CD14-positive monocyte (primary cell): ENCODE measurements at regions not wholly inside any gene's neighbourhood (a gene's known extent, or its start where the extent isn't known, plus 50 kb on each side); places are given as distances from the start of the nearest gene placed in this dataset.

Source experiments
- DNase-seq, 3 donors: peaks; one replicate each; pipeline ENCODE4 v3.0.0-alpha.2; 2011 to 2022
- H2AFZ ChIP-seq: 2 replicates; pipeline ENCODE4 v1.6.0; 2012; ENCODE audit warnings: mild to moderate bottlenecking, low read depth, low read length, inconsistent platforms; ENCODE audit not compliant: insufficient read depth, poor library complexity, severe bottlenecking
- H3K27ac ChIP-seq, 2 donors: 1 replicate in 1 of 2; 2 replicates in 1 of 2; pipeline ENCODE4 v1.5.1; 2012 to 2013; ENCODE audit warnings: low read length in 2 of 2, control low read depth in 1 of 2, inconsistent platforms in 1 of 2, low read depth in 1 of 2, mild to moderate bottlenecking in 1 of 2
- H3K27me3 ChIP-seq, 2 donors: one replicate each; pipeline versions ENCODE4 v1.6.0 to v1.6.1; 2011 to 2013; ENCODE audit warnings: low read length in 2 of 2; ENCODE audit not compliant: control insufficient read depth in 2 of 2, insufficient read depth in 2 of 2
- H3K36me3 ChIP-seq, 2 donors: replicated peaks in 1 of 2; 1 replicate in 1 of 2; 2 replicates in 1 of 2; pipeline versions ENCODE4 v1.5.1 to v1.6.1; 2012 to 2013; ENCODE audit warnings: low read length in 2 of 2, control low read depth in 1 of 2, inconsistent platforms in 1 of 2, mild to moderate bottlenecking in 1 of 2; ENCODE audit not compliant: insufficient read depth in 2 of 2, control insufficient read depth in 1 of 2
- H3K4me1 ChIP-seq, 2 donors: 1 replicate in 1 of 2; 2 replicates in 1 of 2; pipeline versions ENCODE4 v1.5.1 to v1.6.1; 2012 to 2013; ENCODE audit warnings: low read length in 2 of 2, control low read depth in 1 of 2, inconsistent platforms in 1 of 2, mild to moderate bottlenecking in 1 of 2, moderate library complexity in 1 of 2; ENCODE audit not compliant: insufficient read depth in 2 of 2, control insufficient read depth in 1 of 2
- H3K4me2 ChIP-seq: replicated peaks from 2 replicates; pipeline ENCODE3; 2012; ENCODE audit warnings: low read length, moderate library complexity, mild to moderate bottlenecking; ENCODE audit not compliant: poor library complexity, severe bottlenecking; ENCODE audit errors: extremely low read depth
- H3K4me3 ChIP-seq, 3 experiments: fragments of 200-600 bp in 1 of 3; sonication (generic) in 1 of 3; replicated peaks in 1 of 3; 1 replicate in 2 of 3; 2 replicates in 1 of 3; pipeline ENCODE4 v1.5.1; 2011 to 2013; ENCODE audit warnings: low read length in 3 of 3, mild to moderate bottlenecking in 3 of 3, control low read depth in 2 of 3, low read depth in 2 of 3, inconsistent platforms in 1 of 3, moderate library complexity in 1 of 3
- H3K79me2 ChIP-seq: 2 replicates; pipeline ENCODE4 v1.6.0; 2012; ENCODE audit warnings: mild to moderate bottlenecking, control low read depth, inconsistent platforms, low read length, moderate library complexity; ENCODE audit not compliant: insufficient read depth
- H3K9ac ChIP-seq: 2 replicates; pipeline ENCODE4 v1.6.0; 2017; ENCODE audit warnings: low read length, mild to moderate bottlenecking; ENCODE audit not compliant: insufficient read depth, poor library complexity, severe bottlenecking
- H3K9me3 ChIP-seq, 2 donors: replicated peaks in 1 of 2; 1 replicate in 1 of 2; 2 replicates in 1 of 2; pipeline versions ENCODE4 v1.5.1 to v1.6.1; 2012 to 2013; ENCODE audit warnings: low read length in 2 of 2, control low read depth in 1 of 2; ENCODE audit not compliant: control insufficient read depth in 1 of 2, insufficient read depth in 1 of 2
- H4K20me1 ChIP-seq: 2 replicates; pipeline ENCODE4 v1.6.0; 2012; ENCODE audit warnings: mild to moderate bottlenecking, low read length, control low read depth, moderate library complexity; ENCODE audit not compliant: insufficient read depth
- H3K27ac Mint-ChIP-seq, 7 donors: one replicate each; pipeline ENCODE4 v1.8.0; 2020; ENCODE audit warnings: mild to moderate bottlenecking in 7 of 7, mixed read lengths in 7 of 7, moderate library complexity in 6 of 7, inconsistent platforms in 2 of 7
- H3K27me3 Mint-ChIP-seq, 3 donors: one replicate each; pipeline ENCODE4 v1.8.0; 2021 to 2022; ENCODE audit warnings: low read depth in 3 of 3, mild to moderate bottlenecking in 3 of 3, mixed read lengths in 3 of 3, moderate library complexity in 3 of 3, inconsistent platforms in 1 of 3
- H3K36me3 Mint-ChIP-seq, 2 donors: one replicate each; pipeline ENCODE4 v1.8.0; 2020; ENCODE audit warnings: mixed read lengths in 2 of 2, inconsistent platforms in 1 of 2, mild to moderate bottlenecking in 1 of 2
- H3K4me1 Mint-ChIP-seq: one replicate; pipeline ENCODE4 v1.8.0; 2020; ENCODE audit warnings: mild to moderate bottlenecking, mixed read lengths
- H3K4me3 Mint-ChIP-seq, 2 donors: one replicate each; pipeline ENCODE4 v1.8.0; 2020; ENCODE audit warnings: mild to moderate bottlenecking in 2 of 2, mixed read lengths in 2 of 2, moderate library complexity in 1 of 2
- H3K9me3 Mint-ChIP-seq, 7 donors: one replicate each; pipeline ENCODE4 v1.8.0; 2020 to 2022; ENCODE audit warnings: mixed read lengths in 7 of 7, mild to moderate bottlenecking in 6 of 7, moderate library complexity in 6 of 7, inconsistent platforms in 2 of 7
- WGBS: methylation state at CpG from one replicate; pipeline ENCODE4 v1.1.5; 2013; ENCODE audit warnings: missing lambda C conversion rate; ENCODE audit not compliant: insufficient coverage; 5-methylcytosine and 5-hydroxymethylcytosine counted together
- intact Hi-C, 2 donors: fragments of 100-400 bp; cut with micrococcal nuclease; formaldehyde crosslinking; loops; one replicate each; pipeline versions ENCODE4 v1.15.0 to v1.15.1; 2023
- TF ChIP-seq, protein P1 (sequence below): fragments of 200-600 bp; IDR thresholded peaks from one replicate; pipeline ENCODE4 v1.8.0; 2022; ENCODE audit warnings: antibody characterized with exemption, mild to moderate bottlenecking

DNA sequence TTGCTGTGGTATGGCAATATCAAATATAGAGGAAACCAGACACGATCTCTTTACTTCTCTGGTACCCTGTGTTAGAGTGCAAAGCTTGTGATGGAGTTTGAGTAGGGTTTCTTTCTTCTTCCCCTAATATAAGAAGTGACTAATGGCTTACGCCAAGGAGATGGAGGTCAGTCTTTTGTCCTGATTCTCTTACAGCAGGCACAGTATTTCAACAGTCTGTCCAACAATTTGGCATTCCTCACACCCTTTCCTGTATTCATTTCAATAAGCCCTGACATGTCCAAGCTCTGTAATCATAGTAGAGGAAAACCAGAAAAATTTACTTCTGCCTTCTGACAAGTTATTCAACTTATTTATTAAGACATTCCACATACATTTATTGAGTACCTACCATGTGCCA, 546.2 kb downstream of the TMEM135 start:
- Histone ChIP-seq H3K36me3 (no peaks in the 10 kb centered on the region), H3K27me3 (no peaks in the 10 kb centered on the region), H3K9ac (no peak overlapping the region), H2AFZ (no peak overlapping the region), H3K27ac (no peak overlapping the region), H3K4me3 (no peak overlapping the region), H4K20me1 (no peaks in the 10 kb centered on the region), H3K4me2 (no peak overlapping the region), H3K79me2 (no peaks in the 10 kb centered on the region), H3K4me1 (no peaks in the 10 kb centered on the region), H3K9me3 (peaks cover 14 to 15% of the 10 kb centered on the region in 2 donors)
- no peak for DNase-seq
- Mint-ChIP-seq H3K36me3 (no peaks in the 10 kb centered on the region), H3K4me3 (no peak overlapping the region), H3K9me3 (peaks cover 6 to 21% (median 12%) of the 10 kb centered on the region in 7 donors), H3K27me3 (peaks cover 0 to 2% (median 0%) of the 10 kb centered on the region in 3 donors), H3K27ac (no peak overlapping the region), H3K4me1 (no peaks in the 10 kb centered on the region)
- intact Hi-C loops = no loop called here
- WGBS = no CpG with 5 or more reads among the region's 2 CpGs
- TF ChIP-seq, protein P1, sequence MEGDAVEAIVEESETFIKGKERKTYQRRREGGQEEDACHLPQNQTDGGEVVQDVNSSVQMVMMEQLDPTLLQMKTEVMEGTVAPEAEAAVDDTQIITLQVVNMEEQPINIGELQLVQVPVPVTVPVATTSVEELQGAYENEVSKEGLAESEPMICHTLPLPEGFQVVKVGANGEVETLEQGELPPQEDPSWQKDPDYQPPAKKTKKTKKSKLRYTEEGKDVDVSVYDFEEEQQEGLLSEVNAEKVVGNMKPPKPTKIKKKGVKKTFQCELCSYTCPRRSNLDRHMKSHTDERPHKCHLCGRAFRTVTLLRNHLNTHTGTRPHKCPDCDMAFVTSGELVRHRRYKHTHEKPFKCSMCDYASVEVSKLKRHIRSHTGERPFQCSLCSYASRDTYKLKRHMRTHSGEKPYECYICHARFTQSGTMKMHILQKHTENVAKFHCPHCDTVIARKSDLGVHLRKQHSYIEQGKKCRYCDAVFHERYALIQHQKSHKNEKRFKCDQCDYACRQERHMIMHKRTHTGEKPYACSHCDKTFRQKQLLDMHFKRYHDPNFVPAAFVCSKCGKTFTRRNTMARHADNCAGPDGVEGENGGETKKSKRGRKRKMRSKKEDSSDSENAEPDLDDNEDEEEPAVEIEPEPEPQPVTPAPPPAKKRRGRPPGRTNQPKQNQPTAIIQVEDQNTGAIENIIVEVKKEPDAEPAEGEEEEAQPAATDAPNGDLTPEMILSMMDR = no peak

DNA sequence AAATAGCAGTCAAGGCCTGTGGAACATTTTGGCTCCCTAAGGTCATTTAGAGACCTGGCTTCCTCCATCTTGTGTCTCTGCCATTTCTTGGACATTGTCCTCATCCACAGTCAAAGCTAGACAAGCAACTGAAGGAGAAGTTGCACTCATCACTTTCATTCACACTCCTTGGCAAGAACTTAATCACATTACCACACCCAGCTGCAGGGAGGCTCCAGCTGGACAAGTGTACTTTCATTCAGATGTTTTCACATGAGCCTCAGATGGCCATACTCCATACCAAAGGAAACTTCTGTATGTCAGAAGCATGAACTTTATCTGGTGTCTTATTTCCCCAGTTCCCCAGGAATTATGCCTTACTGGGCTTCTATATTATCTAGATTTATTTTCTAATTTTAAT, 537.4 kb downstream of the TMEM135 start:
- intact Hi-C loops = no loop called here
- Mint-ChIP-seq H3K4me3 (no peak overlapping the region), H3K4me1 (no peaks in the 10 kb centered on the region), H3K27me3 (peaks cover 0 to 2% (median 0%) of the 10 kb centered on the region in 3 donors), H3K36me3 (no peaks in the 10 kb centered on the region), H3K9me3 (peaks cover 0 to 13% (median 0%) of the 10 kb centered on the region in 7 donors), H3K27ac (no peak overlapping the region)
- Histone ChIP-seq H2AFZ (no peak overlapping the region), H3K27ac (no peak overlapping the region), H3K27me3 (no peaks in the 10 kb centered on the region), H3K4me3 (no peak overlapping the region), H3K4me1 (no peaks in the 10 kb centered on the region), H3K9ac (no peak overlapping the region), H3K9me3 (no peaks in the 10 kb centered on the region), H4K20me1 (no peaks in the 10 kb centered on the region), H3K79me2 (no peaks in the 10 kb centered on the region), H3K36me3 (no peaks in the 10 kb centered on the region), H3K4me2 (no peak overlapping the region)
- no peak for DNase-seq
- TF ChIP-seq, protein P1 = no peak
